Activated T-cell treated with anti-CD3 and anti-CD28 coated beads, Interleukin-2, amount 50 U/mL, for 1 hour (primary cell): ENCODE measurements at regions not wholly inside any gene's neighbourhood (a gene's known extent, or its start where the extent isn't known, plus 50 kb on each side); places are given as distances from the start of the nearest gene placed in this dataset.

Experiments used
- DNase-seq: peaks from one replicate; pipeline ENCODE4 v3.0.0-alpha.2; 2020

DNA sequence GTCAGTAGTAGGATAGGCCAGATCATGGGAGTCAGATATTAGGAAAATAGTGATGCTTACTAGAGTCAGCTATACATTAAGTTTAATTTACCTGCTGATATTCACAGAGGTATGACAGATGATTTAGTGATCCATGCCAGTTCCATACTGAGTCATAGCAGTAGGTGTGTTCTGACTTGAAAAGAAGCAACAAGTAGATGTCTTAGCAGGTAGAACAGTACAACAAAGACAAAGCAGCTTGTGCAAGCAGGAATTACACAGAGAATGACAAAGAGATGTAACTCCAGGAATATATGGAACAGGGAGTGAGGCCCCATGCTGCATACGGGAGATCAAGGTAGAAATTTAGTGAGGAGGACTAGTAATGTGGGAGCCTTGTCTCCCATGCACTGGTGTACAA is 556.9 kb downstream of the SLC16A7 start:
- DNase-seq, result no peak

- DNase-seq, result no peak
Measured at GRCh38 chr12:60159761-60160160, 563.9 kb downstream of the SLC16A7 start.

GRCh38 chr12:60162988-60163720 is 567.3 kb downstream of the SLC16A7 start:
- DNase-seq, result no peak

DNA sequence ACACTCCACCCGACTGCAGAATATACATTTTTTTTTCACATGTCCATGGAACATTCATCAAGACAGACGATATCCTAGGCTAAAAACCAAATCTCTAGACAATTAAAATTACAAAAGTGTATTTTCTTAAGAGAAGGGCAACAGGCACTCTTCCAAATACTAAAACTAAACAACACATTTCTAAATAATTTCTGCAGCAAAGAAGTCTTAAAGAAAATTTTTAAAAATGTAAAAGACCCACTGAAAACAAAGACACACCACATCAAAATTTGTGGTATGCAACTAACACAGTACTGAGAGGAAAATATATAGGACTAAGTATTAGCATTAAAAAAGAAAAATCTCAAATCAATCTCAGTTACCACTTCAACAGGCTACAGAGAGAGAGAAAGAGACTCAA is 570.0 kb downstream of the SLC16A7 start:
- no peak for DNase-seq

GRCh38 chr12:60168441-60168840 is 572.6 kb downstream of the SLC16A7 start:
- no peak for DNase-seq

DNA sequence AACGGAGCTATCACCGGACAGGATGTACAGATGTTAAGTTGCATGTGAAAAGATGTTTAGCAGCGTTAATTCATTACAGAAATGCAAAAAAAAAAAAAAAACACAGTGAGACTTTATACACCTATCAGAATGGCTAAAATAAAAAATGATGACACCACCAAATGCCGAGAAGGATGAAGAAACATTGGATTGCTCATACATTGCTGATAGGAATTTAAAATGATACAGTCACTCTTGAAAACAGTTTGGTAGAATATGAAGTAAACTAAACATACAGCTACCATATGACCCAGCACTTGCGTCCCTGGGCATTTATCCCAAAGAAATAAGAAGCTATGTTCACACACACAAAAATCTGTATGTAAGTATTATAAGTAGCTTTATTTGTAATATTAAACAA is 574.1 kb downstream of the SLC16A7 start:
- DNase-seq, result no peak

DNA sequence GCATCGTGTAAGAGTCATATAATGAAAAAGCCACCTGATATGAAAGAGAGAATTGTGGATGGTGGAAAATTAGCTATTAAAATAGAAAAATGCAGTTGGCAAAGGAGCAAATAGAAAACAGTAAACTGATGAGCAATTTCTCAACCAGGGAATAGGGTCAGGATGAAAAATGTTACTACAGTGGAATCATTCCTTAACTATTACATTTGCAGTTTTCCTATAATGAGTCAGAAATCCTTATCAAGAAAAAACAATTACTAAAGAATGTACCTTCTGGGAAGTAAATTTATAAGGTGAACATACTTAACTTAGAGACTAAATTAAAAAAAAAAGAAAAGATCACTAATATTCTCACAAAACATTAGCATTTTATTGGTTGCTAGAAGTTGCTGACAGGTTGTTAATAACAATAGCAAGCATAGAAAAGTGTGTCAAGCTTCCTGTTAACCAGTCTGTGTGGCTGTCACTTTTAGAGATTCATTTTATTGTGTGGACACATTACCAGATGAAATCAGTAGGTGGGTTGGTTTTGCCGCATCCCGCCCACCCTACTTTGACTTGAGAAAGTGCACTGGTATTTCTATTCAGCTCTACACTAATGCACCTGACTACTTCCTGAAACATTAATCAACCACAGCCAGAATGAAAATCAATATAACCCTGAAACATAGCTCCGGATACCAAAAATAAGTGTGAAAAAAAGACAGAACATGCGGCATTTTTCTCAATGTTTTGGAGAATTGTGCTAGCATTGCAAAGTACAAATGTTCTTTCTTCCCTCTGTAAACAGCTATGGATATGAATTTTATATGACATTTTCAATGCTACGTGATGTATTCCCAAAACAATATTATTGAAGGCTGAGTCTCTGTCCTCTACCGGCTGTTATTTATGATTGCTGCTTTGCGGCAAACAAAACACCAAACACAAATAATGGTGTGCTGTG is 576.7 kb downstream of the SLC16A7 start:
- DNase-seq, result no peak

GRCh38 chr12:60173224-60174170 is 577.7 kb downstream of the SLC16A7 start:
- DNase-seq, result no peak

DNA sequence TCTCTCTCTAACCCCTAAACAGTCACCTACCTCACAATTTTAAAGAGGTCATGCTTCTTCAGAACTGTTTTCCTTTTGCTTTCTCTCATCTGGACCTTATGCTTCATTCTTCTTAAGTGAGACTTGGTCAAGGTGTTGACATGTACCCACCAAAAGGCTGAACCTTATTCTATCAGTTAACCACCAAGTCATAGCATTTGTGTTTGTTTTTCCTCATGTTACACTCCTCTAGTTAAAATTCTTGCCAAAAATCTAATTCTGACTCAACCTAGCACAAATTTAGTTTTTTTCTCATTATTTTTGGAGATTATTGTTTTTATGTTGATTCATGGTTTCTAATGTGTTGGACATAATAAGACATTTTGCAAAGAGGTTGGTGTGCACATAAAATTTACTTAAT is 578.6 kb downstream of the SLC16A7 start:
- no peak for DNase-seq

DNA sequence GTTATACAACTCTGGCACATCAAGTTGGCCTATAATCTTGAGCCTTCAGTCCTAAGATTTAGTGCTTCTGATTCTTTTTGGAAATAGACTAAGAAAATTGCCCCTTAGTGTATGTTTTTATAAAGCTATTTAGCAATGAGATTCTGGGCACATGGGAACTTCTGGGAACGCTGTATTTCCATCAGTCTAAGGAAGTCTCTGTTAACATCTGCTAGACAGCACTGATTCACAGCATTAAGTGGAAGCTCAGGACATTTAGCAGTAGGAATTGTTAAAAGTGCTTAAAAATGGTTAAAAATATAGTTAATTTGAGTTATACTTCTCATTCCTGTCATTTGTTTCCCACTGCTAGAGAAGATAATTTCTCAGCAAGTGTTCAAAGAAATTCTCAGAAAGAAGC is 579.1 kb downstream of the SLC16A7 start:
- DNase-seq, result no peak

DNA sequence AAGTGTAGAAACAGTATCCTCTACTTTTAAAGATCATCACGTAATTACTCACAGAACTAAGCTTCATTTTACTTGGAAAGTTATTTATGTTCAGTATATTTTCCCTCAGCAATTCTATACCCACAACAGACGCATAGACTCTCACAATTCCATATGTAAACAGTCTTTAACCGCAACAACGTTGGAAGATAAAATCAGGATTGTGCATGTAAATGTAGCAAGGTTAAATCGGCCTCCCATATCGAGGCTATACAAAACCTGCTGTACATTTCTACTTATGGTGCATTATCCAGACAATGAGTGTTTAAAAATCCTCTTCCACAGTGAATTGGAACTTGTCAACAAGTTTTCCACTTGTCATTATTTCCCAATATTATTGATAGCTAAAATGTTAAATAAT is 581.1 kb downstream of the SLC16A7 start:
- no peak for DNase-seq

DNA sequence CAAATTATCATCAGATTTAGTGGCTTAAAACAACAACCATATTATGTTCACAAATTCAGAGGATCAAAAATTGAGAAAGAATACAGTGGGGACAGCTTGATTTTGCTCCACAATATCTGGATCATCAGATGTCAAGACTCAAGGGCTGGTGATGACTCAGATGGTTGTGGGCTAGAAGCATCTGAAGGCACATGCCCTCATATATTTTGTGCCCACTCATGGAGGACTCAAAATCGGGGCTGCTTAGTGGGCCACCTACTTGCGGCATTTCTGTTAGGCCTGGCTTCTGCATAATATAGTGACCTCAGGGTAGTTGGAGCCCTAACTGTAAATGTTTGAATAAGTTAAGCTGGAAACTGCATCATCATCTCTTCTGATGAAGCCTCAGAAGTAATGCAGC is 584.5 kb downstream of the SLC16A7 start:
- DNase-seq, result no peak

- no peak for DNase-seq
Measured at GRCh38 chr12:60182354-60182753, 586.5 kb downstream of the SLC16A7 start.

GRCh38 chr12:60184096-60184495 is 588.3 kb downstream of the SLC16A7 start:
- DNase-seq, result no peak

GRCh38 chr12:60185060-60185459 is 589.2 kb downstream of the SLC16A7 start:
- no peak for DNase-seq

GRCh38 chr12:60191271-60191670 is 595.4 kb downstream of the SLC16A7 start:
- DNase-seq, result no peak

- DNase-seq, result no peak
Measured at GRCh38 chr12:60191676-60192359, 596.0 kb downstream of the SLC16A7 start.

GRCh38 chr12:60194678-60195077 is 598.8 kb downstream of the SLC16A7 start:
- no peak for DNase-seq

GRCh38 chr12:60195483-60195882 is 599.7 kb downstream of the SLC16A7 start:
- DNase-seq, result no peak

- no peak for DNase-seq
Measured at GRCh38 chr12:60196366-60196765, 600.5 kb downstream of the SLC16A7 start.

DNA sequence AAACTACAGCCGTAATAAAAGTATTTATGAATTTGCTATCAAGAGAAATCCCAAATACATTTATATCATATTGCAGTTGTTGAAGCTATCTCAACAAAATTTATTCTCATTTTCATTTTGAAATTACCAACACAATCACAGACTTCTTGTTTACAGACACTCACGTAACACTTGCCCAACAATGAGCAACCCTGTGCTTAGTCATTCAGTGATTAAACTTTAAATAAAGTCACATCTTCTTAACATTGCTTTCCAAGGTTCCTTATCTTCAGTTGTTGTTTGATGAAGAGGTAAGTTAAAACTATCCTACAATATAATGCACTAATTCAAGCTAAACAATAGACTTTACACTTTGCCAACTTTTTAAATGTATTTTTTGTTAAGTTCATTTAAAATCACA is 601.8 kb downstream of the SLC16A7 start:
- DNase-seq, result no peak

DNA sequence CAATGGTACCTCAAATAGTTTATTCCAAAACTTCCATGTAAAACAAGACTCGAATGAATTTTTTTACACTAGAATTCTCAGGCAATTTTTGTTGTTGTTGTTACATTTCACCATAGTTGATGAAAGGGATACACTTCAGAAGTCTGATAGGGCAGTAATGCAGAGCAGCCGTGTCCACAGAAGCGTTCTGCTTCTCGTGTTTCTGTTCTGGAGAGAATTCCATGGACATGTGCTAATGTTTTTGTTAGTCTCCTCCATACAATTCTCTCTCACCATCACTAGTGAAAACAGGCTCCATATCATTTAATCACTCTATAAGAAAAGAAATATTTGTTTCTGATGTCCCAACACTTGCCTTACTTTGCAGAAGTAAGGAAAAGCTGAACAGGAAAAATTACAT is 606.1 kb downstream of the SLC16A7 start:
- no peak for DNase-seq
